ENCODE measurements at regions not wholly inside any gene's neighbourhood (a gene's known extent, or its start where the extent isn't known, plus 50 kb on each side); places are given as distances from the start of the nearest gene placed in this dataset.

- no peak for DNase-seq (ENCODE audit: low spot score)
- H3K9me3 Mint-ChIP-seq, result peaks cover 7% of the 10 kb centered on the region; the same call in 2 of the 3 replicates
Observed at GRCh38 chr13:40077396-40078027, 422.1 kb downstream of the COG6 start.

More at GRCh38 chr13:40077396-40078027, 422.1 kb downstream of the COG6 start:
- H3K4me3 Mint-ChIP-seq, result no peak overlapping the region
- H3K36me3 Mint-ChIP-seq (ENCODE audit: low read depth), result no peaks in the 10 kb centered on the region
- H3K4me1 Mint-ChIP-seq, result peaks cover 11% of the 10 kb centered on the region; the same call in 2 of the 3 replicates
- no peaks in the 10 kb centered on the region for H3K79me2 ChIP-seq (replicated peaks; ENCODE audit: insufficient read depth)
- no peaks in the 10 kb centered on the region; the same call in 1 of the 2 replicates for H3K9me2 ChIP-seq (ENCODE audit: insufficient read depth)
- no peaks in the 10 kb centered on the region for H3K4me1 ChIP-seq (ENCODE audit: insufficient read depth)
- H2AFZ ChIP-seq, result no peak overlapping the region
- H3K4me2 ChIP-seq, result no peak overlapping the region
- H3K27ac ChIP-seq (ENCODE audit: low read depth), result no peak overlapping the region
- TF ChIP-seq ETS1 (IDR thresholded peaks at IDR 0.05) (no peak), EZH2 (IDR thresholded peaks at IDR 0.05; ENCODE audit: low read depth, unreplicated experiment) (no peak), ZNF114 (CRISPR knock-in tag; IDR thresholded peaks at IDR 0.05) (no peak), EZH2phosphoT487 (IDR thresholded peaks at IDR 0.05; ENCODE audit: unreplicated experiment) (no peak), STAT1 (IDR thresholded peaks at IDR 0.05; ENCODE audit: unreplicated experiment) (no peak), POLR2AphosphoS5 (IDR thresholded peaks at IDR 0.05; ENCODE audit: low read depth) (no peak)
- TF ChIP-seq, protein P1, sequence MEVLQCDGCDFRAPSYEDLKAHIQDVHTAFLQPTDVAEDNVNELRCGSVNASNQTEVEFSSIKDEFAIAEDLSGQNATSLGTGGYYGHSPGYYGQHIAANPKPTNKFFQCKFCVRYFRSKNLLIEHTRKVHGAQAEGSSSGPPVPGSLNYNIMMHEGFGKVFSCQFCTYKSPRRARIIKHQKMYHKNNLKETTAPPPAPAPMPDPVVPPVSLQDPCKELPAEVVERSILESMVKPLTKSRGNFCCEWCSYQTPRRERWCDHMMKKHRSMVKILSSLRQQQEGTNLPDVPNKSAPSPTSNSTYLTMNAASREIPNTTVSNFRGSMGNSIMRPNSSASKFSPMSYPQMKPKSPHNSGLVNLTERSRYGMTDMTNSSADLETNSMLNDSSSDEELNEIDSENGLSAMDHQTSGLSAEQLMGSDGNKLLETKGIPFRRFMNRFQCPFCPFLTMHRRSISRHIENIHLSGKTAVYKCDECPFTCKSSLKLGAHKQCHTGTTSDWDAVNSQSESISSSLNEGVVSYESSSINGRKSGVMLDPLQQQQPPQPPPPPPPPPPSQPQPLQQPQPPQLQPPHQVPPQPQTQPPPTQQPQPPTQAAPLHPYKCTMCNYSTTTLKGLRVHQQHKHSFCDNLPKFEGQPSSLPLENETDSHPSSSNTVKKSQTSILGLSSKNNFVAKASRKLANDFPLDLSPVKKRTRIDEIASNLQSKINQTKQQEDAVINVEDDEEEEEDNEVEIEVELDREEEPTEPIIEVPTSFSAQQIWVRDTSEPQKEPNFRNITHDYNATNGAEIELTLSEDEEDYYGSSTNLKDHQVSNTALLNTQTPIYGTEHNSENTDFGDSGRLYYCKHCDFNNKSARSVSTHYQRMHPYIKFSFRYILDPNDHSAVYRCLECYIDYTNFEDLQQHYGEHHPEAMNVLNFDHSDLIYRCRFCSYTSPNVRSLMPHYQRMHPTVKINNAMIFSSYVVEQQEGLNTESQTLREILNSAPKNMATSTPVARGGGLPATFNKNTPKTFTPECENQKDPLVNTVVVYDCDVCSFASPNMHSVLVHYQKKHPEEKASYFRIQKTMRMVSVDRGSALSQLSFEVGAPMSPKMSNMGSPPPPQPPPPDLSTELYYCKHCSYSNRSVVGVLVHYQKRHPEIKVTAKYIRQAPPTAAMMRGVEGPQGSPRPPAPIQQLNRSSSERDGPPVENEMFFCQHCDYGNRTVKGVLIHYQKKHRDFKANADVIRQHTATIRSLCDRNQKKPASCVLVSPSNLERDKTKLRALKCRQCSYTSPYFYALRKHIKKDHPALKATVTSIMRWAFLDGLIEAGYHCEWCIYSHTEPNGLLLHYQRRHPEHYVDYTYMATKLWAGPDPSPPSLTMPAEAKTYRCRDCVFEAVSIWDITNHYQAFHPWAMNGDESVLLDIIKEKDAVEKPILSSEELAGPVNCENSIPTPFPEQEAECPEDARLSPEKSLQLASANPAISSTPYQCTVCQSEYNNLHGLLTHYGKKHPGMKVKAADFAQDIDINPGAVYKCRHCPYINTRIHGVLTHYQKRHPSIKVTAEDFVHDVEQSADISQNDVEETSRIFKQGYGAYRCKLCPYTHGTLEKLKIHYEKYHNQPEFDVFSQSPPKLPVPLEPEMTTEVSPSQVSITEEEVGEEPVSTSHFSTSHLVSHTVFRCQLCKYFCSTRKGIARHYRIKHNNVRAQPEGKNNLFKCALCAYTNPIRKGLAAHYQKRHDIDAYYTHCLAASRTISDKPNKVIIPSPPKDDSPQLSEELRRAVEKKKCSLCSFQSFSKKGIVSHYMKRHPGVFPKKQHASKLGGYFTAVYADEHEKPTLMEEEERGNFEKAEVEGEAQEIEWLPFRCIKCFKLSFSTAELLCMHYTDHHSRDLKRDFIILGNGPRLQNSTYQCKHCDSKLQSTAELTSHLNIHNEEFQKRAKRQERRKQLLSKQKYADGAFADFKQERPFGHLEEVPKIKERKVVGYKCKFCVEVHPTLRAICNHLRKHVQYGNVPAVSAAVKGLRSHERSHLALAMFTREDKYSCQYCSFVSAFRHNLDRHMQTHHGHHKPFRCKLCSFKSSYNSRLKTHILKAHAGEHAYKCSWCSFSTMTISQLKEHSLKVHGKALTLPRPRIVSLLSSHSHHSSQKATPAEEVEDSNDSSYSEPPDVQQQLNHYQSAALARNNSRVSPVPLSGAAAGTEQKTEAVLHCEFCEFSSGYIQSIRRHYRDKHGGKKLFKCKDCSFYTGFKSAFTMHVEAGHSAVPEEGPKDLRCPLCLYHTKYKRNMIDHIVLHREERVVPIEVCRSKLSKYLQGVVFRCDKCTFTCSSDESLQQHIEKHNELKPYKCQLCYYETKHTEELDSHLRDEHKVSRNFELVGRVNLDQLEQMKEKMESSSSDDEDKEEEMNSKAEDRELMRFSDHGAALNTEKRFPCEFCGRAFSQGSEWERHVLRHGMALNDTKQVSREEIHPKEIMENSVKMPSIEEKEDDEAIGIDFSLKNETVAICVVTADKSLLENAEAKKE (CRISPR knock-in tag; IDR thresholded peaks at IDR 0.05), result no peak
- TF ChIP-seq, protein P2, sequence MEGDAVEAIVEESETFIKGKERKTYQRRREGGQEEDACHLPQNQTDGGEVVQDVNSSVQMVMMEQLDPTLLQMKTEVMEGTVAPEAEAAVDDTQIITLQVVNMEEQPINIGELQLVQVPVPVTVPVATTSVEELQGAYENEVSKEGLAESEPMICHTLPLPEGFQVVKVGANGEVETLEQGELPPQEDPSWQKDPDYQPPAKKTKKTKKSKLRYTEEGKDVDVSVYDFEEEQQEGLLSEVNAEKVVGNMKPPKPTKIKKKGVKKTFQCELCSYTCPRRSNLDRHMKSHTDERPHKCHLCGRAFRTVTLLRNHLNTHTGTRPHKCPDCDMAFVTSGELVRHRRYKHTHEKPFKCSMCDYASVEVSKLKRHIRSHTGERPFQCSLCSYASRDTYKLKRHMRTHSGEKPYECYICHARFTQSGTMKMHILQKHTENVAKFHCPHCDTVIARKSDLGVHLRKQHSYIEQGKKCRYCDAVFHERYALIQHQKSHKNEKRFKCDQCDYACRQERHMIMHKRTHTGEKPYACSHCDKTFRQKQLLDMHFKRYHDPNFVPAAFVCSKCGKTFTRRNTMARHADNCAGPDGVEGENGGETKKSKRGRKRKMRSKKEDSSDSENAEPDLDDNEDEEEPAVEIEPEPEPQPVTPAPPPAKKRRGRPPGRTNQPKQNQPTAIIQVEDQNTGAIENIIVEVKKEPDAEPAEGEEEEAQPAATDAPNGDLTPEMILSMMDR (conservative IDR thresholded peaks at IDR 0.05; ENCODE audit: low read depth in 2 of 2), result no peak
- no peak overlapping the region for H3K4me3 ChIP-seq
- H3F3A ChIP-seq (replicated peaks; ENCODE audit: low read depth), result no peaks in the 10 kb centered on the region
- no peak overlapping the region for H3K27ac Mint-ChIP-seq
- no peaks in the 10 kb centered on the region for H4K20me1 ChIP-seq (replicated peaks; ENCODE audit: insufficient read depth)
- no peak for ATAC-seq
- peaks cover 3% of the 10 kb centered on the region for H3K27me3 Mint-ChIP-seq (ENCODE audit: insufficient read depth, low read depth, poor library complexity)
- H3K36me3 ChIP-seq (ENCODE audit: insufficient read depth), result no peaks in the 10 kb centered on the region; the same call in 1 of the 2 replicates
- H3K27me3 ChIP-seq (ENCODE audit: insufficient read depth), result no peaks in the 10 kb centered on the region

Data from GM23338 (cell line).